GM21619 (cell line): ENCODE measurements at regions not wholly inside any gene's neighbourhood (a gene's known extent, or its start where the extent isn't known, plus 50 kb on each side); places are given as distances from the start of the nearest gene placed in this dataset.

Experiments
- ATAC-seq: cut with Tn5 transposase; IDR thresholded peaks from one replicate; pipeline ENCODE4 v1.9.1; 2021; ENCODE audit not compliant: unreplicated experiment

- no peak for ATAC-seq
These were observed 56.0 kb upstream of the CTTNBP2 start for GRCh38 chr7:117929237-117929636.

- no peak for ATAC-seq
These were observed 58.1 kb upstream of the CTTNBP2 start for GRCh38 chr7:117931314-117931713.

- no peak for ATAC-seq
These were observed 64.0 kb upstream of the CTTNBP2 start for GRCh38 chr7:117937049-117937752.

GRCh38 chr7:117937753-117938483 lies 64.7 kb upstream of the CTTNBP2 start:
- ATAC-seq: no peak

- ATAC-seq: no peak
These were observed 68.0 kb upstream of the CTTNBP2 start for GRCh38 chr7:117941138-117941810.

- no peak for ATAC-seq
These were observed 69.5 kb upstream of the CTTNBP2 start for GRCh38 chr7:117942780-117943179.

GRCh38 chr7:117944886-117945285 lies 71.6 kb upstream of the CTTNBP2 start:
- ATAC-seq: no peak

GRCh38 chr7:117946151-117946633 lies 73.0 kb upstream of the CTTNBP2 start:
- no peak for ATAC-seq

- no peak for ATAC-seq
These were observed 76.0 kb upstream of the CTTNBP2 start for GRCh38 chr7:117949232-117949631.

GRCh38 chr7:117950601-117951260 lies 77.5 kb upstream of the CTTNBP2 start:
- ATAC-seq: no peak

GRCh38 chr7:117951285-117951684 lies 78.0 kb upstream of the CTTNBP2 start:
- no peak for ATAC-seq

GRCh38 chr7:117951691-117952280 lies 78.5 kb upstream of the CTTNBP2 start:
- ATAC-seq: no peak

- no peak for ATAC-seq
These were observed 81.8 kb upstream of the CTTNBP2 start for GRCh38 chr7:117955046-117955445.

GRCh38 chr7:117960351-117960750 lies 87.1 kb upstream of the CTTNBP2 start:
- no peak for ATAC-seq

GRCh38 chr7:117961235-117961634 lies 88.0 kb upstream of the CTTNBP2 start:
- no peak for ATAC-seq

GRCh38 chr7:117962366-117962994 lies 89.2 kb upstream of the CTTNBP2 start:
- ATAC-seq: no peak

GRCh38 chr7:117963264-117964197 lies 90.3 kb upstream of the CTTNBP2 start:
- ATAC-seq: no peak

- ATAC-seq: no peak
These were observed 97.6 kb upstream of the CTTNBP2 start for GRCh38 chr7:117970801-117971200.

GRCh38 chr7:117971556-117972244 lies 98.5 kb upstream of the CTTNBP2 start:
- ATAC-seq: no peak
